GM10266 (cell line): ENCODE measurements at regions not wholly inside any gene's neighbourhood (a gene's known extent, or its start where the extent isn't known, plus 50 kb on each side); places are given as distances from the start of the nearest gene placed in this dataset.

Source experiments
- DNase-seq: peaks from one replicate; pipeline ENCODE4 v3.0.0; 2012; ENCODE audit errors: extremely low spot score
- TF ChIP-seq, protein P1 (sequence below): IDR thresholded peaks from 2 replicates; pipeline ENCODE4 v1.5.1; 2012; ENCODE audit warnings: mild to moderate bottlenecking, low read depth; ENCODE audit not compliant: control insufficient read depth, insufficient read depth; ENCODE audit errors: missing control alignments

DNA sequence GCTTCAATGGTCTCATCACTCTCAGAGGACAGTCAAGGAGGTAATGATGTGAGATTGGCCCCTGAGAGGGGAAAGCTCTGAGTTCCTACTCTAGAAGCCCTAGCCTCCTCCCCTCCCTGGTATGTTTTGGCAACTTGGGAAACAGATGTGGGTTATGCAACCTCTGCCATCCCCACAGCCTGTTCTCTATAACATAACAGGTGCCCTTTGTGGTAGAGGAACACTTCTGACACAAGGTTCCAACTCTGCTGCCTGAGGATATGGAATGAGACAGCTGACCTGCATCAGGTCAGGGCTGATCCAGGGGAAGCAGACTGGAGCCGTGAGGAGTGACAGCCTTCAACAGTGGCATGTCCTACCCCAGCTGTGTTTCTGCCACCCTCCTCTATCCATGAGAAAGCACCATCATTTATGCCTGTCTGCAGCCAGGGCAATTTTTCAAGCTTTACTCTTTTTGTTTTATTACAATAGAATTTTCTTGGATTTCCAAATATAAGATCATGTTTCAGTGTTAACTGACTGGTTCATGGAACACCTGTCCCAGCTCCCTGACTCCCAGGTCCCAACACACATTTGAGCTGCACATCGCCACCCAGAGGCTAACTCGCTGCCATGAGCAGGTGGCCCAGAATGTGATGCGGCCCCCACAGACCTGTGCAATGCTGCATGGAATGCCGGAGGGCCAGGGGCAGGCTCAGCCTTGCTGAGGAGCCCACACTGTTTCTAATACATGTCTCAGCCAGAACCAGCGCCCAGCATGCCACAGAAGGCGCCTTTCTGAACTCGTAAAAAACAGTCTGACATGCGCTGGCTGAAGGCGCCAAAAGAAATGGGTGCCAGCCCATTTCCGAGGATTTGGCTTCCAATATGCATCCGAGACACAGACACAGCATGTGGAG, 124.8 kb upstream of the CHST15 start:
- TF ChIP-seq, protein P1, sequence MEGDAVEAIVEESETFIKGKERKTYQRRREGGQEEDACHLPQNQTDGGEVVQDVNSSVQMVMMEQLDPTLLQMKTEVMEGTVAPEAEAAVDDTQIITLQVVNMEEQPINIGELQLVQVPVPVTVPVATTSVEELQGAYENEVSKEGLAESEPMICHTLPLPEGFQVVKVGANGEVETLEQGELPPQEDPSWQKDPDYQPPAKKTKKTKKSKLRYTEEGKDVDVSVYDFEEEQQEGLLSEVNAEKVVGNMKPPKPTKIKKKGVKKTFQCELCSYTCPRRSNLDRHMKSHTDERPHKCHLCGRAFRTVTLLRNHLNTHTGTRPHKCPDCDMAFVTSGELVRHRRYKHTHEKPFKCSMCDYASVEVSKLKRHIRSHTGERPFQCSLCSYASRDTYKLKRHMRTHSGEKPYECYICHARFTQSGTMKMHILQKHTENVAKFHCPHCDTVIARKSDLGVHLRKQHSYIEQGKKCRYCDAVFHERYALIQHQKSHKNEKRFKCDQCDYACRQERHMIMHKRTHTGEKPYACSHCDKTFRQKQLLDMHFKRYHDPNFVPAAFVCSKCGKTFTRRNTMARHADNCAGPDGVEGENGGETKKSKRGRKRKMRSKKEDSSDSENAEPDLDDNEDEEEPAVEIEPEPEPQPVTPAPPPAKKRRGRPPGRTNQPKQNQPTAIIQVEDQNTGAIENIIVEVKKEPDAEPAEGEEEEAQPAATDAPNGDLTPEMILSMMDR, result no peak
- DNase-seq, result no peak

DNA sequence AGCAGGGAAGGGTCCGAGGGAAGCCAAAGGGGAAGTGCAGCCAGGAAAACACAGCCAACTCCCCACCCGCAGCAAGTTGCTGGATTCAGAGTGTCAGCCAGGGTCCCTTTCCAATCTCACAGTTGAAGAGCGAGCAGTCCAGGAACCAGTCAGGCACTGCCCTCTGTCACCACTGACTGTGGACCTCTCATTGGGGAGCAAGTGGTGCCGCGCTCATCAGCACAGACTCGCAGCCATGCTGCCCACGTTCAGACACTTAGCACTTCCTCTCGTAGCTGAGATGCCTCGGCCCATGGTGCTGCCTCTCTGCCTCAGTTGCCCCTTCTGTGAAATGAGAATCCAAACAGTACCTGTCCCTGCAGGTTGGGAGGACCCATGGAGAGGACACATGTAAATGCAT, 123.6 kb upstream of the CHST15 start:
- TF ChIP-seq, protein P1, result no peak
- DNase-seq, result no peak

DNA sequence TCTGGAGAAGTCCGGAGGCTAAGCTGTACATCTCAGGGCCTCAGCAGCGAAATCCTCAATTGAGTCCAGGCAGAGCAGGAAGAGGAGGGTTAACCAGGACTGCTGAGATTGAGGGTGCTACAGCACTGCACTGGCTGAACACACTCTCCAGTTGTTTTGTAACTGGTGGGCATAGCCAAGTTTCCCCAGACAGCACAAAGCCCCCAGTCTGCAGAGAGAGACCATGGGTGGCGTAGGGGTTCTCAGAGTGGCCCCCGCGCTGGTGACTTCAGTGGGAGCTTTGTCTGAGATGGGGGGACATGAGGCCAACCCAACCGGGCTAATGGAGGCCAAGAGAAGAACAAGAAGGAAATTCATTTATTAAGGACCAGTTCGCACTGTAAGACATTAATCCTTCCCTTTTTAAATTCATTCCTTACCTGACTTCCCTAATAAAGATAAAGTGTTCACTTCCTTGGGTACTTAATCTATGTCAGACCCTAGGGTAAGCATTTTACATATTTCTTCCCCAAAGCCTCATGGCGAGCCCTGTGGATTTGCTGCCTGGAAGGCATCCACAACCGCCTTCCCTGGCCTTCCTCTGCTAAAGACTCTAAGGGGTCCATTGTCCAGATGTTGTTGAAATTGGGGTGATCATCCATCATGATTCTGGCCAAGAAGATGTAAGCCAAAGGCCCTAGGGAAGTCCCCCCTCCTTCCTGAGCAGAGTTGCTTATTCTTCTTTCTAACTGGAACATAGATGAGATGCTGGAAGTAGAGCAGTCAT, 121.4 kb upstream of the CHST15 start:
- DNase-seq, result no peak
- TF ChIP-seq, protein P1, result no peak

DNA sequence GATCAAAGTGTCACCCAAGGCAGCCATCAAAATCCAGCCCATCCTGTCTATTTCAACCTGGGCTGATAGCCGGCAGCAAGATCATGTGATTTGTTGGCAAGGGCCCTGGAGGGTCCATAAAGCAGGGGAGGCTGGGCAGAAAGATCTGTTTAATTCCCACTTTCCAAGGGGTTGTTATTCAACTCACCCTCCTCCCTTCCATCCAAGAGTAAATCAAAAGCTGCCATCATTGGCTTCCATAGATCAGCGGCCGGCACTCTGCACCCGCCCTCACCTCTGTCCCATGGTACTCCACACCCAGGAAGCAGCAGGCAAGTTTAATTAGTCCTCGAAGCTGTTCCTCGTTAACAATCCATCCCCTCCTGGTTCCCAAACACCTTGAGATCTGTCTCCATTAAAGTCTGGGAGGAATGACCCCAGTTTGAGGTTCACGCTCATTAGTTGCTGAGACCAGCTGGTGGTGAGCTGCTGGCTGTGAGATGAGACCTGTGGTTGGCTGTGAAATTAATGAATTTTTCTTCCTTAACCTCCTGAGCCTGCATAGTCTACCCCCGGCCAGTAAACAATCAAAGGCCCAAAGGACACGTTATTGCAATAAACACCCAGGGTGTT, 120.6 kb upstream of the CHST15 start:
- TF ChIP-seq, protein P1, result no peak

GRCh38 chr10:124213471-124213870, 120.1 kb upstream of the CHST15 start:
- no peak for DNase-seq
- TF ChIP-seq, protein P1, result no peak

More for the DNA sequence above, 120.6 kb upstream of the CHST15 start:
- DNase-seq, result no peak

DNA sequence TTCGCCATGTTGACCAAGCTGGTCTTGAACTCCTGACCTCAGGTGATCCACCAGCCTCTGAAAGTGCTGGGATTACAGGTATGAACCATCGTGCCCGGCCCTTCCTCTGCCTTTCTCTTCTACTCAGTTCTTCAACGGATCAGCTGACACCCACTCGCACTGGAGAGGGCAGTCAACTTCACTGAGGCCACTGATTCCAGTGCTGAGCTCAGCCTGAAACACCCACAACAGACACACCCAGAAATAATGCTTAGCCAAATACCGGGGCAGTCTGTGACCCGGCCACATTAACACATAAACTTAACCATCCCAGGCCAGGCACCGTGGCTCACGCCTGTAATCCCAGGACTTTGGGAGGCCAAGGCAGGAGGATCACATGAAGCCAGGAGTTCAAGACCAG, 119.3 kb upstream of the CHST15 start:
- DNase-seq, result no peak
- TF ChIP-seq, protein P1, result no peak
